WTC11 (cell line): ENCODE measurements at regions not wholly inside any gene's neighbourhood (a gene's known extent, or its start where the extent isn't known, plus 50 kb on each side); places are given as distances from the start of the nearest gene placed in this dataset.

ENCODE experiments used
- CREB1 ChIP-seq: sonication (generic); formaldehyde crosslinking; IDR thresholded peaks from 2 replicates; pipeline ENCODE4 v1.8.0; 2023; ENCODE audit warnings: mild to moderate bottlenecking, missing genetic modification reagents
- NR1H2 ChIP-seq: sonication (generic); formaldehyde crosslinking; IDR thresholded peaks from 2 replicates; pipeline ENCODE4 v1.9.0; 2021; ENCODE audit warnings: mild to moderate bottlenecking, moderate library complexity, missing genetic modification reagents
- SP1 ChIP-seq: sonication (generic); formaldehyde crosslinking; conservative IDR thresholded peaks from 2 replicates; pipeline ENCODE4 v1.8.1; 2022; ENCODE audit warnings: missing genetic modification reagents
- TF ChIP-seq, protein P1 (sequence below): fragments of 200-600 bp; IDR thresholded peaks from 2 replicates; pipeline ENCODE4 v1.8.0; 2022; ENCODE audit warnings: antibody characterized with exemption

DNA sequence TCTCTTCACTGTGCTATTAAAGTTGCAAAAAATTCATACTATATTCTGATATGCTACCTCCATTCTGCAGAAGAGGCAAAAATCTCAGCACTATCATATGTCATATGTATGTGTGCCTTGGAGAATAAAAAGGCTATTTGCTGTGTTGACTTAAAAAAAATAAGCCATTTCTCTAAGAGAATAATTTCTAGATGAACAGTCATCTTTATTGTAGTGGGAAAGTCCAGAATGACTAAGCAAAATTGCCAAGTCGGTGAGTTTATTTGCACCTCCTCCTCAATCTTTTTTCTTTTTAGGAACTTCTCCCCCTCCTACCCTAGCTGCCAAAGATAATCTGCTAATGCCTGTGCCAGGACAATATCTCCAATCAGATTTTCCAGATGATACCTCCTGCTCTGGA lies 353.8 kb upstream of the FAR2 start:
- TF ChIP-seq CREB1 (CRISPR knock-in tag) (no peak), SP1 (CRISPR knock-in tag) (no peak), NR1H2 (CRISPR knock-in tag) (no peak)
- TF ChIP-seq, protein P1, sequence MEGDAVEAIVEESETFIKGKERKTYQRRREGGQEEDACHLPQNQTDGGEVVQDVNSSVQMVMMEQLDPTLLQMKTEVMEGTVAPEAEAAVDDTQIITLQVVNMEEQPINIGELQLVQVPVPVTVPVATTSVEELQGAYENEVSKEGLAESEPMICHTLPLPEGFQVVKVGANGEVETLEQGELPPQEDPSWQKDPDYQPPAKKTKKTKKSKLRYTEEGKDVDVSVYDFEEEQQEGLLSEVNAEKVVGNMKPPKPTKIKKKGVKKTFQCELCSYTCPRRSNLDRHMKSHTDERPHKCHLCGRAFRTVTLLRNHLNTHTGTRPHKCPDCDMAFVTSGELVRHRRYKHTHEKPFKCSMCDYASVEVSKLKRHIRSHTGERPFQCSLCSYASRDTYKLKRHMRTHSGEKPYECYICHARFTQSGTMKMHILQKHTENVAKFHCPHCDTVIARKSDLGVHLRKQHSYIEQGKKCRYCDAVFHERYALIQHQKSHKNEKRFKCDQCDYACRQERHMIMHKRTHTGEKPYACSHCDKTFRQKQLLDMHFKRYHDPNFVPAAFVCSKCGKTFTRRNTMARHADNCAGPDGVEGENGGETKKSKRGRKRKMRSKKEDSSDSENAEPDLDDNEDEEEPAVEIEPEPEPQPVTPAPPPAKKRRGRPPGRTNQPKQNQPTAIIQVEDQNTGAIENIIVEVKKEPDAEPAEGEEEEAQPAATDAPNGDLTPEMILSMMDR = no peak
